ENCODE measurements at regions not wholly inside any gene's neighbourhood (a gene's known extent, or its start where the extent isn't known, plus 50 kb on each side); places are given as distances from the start of the nearest gene placed in this dataset.

DNA sequence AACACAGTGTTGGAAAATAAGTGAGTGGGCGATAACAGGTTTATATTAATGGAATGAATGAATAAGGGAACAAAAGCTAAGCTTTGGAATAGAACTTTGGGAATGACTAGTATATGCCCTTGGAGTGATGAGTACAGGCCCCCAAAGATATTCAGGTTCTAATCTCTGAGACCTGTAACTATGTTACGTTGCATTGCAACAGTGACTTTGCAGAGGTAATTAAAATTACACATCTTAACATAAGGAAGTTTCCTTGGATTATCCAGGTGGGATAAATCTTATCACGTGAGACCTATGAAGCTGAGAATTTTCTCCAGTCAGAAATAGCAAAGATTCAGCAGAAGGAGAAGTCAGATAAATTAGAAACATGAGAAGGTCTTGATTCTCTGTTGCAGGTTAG lies 661.5 kb upstream of the LINC00305 start:
- TF ChIP-seq, protein P1, sequence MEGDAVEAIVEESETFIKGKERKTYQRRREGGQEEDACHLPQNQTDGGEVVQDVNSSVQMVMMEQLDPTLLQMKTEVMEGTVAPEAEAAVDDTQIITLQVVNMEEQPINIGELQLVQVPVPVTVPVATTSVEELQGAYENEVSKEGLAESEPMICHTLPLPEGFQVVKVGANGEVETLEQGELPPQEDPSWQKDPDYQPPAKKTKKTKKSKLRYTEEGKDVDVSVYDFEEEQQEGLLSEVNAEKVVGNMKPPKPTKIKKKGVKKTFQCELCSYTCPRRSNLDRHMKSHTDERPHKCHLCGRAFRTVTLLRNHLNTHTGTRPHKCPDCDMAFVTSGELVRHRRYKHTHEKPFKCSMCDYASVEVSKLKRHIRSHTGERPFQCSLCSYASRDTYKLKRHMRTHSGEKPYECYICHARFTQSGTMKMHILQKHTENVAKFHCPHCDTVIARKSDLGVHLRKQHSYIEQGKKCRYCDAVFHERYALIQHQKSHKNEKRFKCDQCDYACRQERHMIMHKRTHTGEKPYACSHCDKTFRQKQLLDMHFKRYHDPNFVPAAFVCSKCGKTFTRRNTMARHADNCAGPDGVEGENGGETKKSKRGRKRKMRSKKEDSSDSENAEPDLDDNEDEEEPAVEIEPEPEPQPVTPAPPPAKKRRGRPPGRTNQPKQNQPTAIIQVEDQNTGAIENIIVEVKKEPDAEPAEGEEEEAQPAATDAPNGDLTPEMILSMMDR (optimal IDR thresholded peaks at IDR 0.05 in 1 of 3, IDR thresholded peaks at IDR 0.05 in 1 of 3, conservative IDR thresholded peaks at IDR 0.05 in 1 of 3; ENCODE audit: extremely low read depth in 1 of 3, insufficient read depth in 2 of 3, low read length in 3 of 3), result no peak
- TF ChIP-seq EZH2 (IDR thresholded peaks at IDR 0.05; ENCODE audit: low read length), result no peak

Data from keratinocyte (primary cell).